Stimulated activated CD4-positive, alpha-beta T cell treated with anti-CD3 and anti-CD28 coated beads, TNF-alpha, amount 100 ng/mL, for 24 hours (primary cell): ENCODE measurements at regions not wholly inside any gene's neighbourhood (a gene's known extent, or its start where the extent isn't known, plus 50 kb on each side); places are given as distances from the start of the nearest gene placed in this dataset.

Source experiments
- DNase-seq, 3 experiments: peaks; one replicate each; pipeline ENCODE4 v3.0.0-alpha.2; 2020; ENCODE audit warnings: low read depth in 3 of 3

DNA sequence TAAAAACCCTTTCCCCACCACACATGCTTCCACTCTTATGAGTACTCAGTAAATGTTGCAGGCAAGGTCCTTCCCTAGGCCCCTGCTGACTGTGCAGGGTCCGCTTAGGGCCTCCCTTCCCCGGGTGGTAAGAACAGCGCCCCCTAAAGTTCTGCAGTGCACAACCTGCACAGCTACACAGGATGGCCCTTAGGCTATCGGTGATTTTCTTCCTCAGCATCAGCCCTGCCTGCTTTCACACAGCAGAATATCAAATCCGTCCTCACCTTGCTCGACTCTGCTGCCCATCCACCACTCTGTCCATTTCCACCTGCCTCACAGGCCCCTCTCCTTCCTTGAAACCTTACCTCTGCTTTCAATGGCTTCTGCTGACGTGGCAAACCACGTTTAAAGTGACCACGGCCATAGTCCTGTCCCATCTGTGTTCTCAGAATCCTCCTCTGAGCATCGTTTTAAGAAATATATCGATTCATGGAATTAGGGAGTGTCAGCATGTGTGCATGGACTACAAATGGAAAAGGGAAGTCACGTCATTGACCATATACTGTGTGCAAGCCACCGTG, 51.4 kb upstream of the TMEM132E start:
- DNase-seq = no peak

DNA sequence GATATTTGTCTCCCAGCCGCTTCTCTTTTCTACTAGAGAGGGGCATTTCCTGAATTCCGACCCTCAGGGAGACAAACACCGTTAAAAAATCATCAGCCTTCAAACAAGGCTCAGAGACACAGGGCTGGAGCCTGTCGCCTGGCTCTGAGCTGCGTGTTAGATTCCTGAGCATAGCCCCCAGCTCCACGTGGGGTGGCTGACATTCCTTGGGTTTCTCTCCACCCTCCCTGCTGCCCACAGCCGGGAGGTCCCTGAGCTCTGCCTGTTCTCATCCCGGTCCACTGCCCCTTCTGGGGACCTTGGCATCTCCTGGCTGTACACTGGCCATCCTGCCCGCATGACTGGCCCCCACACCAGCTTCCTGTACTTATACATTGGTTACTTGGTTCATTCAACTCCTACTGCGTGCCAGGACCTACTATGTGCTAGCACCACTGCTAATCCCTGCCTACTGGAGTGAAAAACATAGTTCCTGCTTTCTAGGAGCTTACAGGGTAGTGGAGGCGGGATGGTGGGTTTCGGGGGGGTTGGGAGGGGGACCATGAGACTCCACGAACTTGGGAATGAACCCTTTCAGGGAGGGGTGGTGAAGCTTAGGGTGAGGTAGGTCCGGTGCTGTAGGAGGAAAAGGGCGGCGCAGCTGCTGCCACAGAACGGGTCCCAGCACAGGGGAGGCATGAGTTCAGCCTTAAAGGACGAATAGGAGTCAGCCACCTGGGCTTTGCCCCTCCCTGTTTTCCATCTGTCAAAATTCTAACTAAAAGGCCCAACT, 52.1 kb upstream of the TMEM132E start:
- no peak for DNase-seq

DNA sequence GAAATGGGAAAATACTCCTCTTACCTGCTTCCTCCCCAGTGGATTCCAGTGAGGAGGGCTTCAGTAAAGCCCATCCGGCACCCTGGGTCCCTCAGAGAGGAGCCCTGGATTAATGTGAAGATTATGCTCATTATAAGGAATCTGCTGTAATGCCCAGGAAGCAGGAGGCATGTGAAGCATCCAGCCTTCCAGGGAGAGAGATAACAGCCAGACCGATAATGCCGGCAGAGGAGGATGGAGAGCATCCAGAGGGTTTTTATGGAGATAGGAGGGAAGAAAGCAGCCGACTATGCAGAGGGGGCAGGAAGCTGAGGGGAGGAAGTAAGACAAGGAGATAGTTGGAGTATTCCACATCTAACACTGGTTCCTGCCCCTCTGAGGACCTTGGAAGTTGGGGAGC, 53.7 kb upstream of the TMEM132E start:
- no peak for DNase-seq

DNA sequence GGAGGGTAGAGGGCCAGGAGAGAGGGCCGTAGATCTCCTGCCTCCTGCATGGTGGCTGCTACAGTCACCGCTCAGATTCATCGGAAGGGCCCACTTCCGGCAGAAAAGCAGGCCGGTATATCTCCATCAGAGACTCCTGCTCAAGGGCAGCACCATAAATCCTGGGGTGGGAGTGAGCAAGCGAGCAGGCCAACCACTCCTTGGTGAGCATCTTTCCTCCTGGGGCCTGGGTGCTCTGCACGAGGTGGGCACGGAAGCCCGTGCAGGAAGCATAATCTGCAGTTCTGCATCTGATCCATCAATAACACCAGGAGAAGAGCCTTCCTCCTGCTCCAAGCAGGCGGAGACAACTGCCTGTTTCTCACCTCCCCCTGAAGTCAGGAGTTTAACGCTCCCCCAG, 57.4 kb upstream of the TMEM132E start:
- DNase-seq = no peak

DNA sequence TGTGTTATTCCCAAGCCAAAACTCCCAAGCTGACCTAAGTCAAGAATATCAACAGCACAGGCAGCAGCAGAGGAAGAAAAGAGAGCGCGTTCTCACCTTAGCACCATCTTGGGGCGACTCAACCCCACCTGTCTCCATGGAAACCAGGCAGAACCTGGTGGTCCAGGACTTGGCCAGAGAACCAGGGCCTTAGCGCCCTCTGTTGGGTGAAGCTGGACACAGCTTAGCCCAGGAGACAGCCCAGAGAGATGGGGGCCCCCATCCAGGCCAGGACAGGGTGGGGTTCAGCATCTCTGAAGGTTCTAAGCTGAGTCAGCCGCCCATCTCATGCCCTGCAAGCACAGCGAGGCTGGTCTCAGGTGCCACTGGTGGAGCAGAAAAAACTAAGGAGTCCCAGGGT, 60.1 kb upstream of the TMEM132E start:
- peak in 1 of 3 experiments; percentile 14 for DNase-seq

DNA sequence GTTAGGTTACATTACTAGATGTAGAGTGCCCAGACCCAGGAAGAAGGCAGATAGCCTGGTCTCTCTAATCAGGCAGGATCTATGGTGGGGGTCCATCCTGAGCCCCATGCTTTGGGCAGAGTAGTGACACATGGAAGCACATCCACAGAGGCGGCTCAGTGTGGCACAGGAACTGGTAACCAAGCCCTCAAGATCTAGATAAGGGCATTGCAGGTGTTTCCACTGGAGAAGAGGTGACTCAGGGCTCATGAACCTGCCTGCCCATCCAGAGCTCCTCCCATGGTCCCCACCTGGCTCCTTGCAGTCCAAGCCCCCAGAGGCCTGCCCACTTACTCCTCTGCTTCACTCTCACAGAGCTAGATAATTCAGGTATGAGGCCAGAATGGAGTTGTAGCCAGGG, 62.0 kb upstream of the TMEM132E start:
- no peak for DNase-seq

DNA sequence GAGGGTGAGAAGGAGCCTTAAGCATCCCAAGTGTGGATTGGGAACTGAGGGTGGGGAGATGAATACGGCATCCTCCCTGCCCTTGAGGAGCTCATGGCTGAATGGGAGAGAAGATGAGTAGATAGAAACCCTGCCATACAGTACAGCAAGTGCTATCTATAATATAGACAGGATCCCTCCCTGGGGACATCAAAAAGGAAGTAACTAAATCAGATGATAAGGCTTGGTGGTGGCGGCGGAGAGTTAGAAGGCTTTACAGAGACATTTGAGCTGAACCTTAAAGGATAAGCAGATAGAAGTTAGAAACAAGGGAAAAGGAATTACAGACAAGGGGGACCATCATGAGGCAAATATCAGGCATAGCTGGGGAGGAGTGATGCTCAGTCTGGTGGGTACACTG, 67.5 kb upstream of the TMEM132E start:
- no peak for DNase-seq

DNA sequence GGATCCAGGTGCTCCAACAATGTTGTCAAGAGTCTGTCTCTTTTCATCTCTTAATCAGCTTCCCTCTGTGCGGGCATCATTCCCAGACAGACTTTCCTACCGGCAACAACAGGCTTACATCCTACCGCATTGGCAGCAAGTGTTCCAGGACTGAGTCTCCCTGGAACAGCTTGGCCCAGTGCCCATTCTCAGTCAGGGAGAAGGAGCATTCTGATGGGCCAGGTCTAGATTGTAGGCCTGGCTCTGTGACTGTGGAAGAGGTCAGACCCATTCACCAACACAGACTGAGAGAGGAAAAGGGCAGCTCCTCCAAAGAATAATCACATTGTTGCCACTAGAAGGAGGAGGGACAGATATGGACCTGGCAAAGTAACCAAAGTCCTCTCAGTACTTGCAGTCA, 68.1 kb upstream of the TMEM132E start:
- DNase-seq = no peak

DNA sequence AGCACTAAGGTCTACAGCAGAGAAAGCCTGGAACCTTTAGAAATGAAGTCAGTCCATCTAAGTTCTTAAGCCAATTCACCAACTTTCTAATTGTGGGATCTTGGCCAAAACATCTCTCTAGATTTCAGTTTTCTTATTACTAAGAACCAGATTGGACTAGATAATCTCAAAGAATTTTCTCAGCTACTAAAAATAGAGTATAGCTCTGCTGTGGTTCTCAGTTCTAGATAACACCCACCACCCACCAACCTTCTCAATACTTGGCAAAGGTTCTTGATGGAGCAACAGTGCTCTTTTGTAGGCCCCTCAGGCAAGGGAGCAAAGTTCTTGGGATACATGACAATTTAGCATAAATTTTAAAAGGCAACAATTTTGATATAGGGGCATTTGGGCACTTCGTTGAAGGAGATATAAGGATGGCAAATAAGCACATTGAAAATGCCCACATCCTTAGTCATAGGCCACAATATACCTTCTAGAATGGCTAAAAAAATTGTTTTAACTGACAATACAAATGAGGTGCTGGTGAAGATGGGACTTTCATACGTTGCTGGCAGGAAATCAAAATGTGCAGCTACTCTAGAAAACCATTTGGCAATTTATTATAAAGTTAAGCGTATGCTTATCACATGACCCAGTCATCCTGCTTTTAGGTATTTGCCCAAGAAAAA, 74.4 kb upstream of the TMEM132E start:
- DNase-seq = no peak

DNA sequence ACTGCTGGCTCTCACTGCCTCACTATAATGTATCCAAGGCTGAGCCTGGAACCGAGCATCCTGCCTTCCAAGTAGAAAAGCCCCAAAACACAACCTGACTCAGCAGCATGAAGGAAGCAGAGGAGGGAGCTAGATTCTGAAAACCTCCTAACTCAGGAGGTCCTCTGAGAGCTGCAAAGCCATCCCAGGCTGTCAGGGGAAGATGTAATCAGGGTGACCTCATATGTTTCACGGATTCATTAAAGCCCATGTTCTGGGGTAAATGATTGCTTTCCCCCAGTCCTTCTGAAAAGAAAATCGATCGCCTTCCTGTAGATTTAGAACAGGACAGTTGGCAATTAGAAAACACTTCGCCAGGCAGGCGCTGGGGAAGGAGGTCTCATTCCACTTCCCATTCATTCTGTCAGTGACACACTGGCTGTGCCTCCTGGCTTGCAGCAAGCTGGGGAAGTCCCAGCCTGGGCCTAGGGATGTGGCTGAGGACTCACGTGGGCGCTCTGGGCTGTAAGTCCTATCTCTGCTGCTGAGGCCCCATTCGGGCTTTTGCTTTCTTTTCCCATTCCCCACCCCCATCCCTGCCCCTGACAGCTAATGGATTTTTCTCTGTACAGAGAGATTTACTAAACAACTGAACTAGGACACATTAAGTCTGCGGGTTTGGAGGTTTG, 75.7 kb upstream of the TMEM132E start:
- DNase-seq = peak in 1 of 3 experiments; percentile 3

DNA sequence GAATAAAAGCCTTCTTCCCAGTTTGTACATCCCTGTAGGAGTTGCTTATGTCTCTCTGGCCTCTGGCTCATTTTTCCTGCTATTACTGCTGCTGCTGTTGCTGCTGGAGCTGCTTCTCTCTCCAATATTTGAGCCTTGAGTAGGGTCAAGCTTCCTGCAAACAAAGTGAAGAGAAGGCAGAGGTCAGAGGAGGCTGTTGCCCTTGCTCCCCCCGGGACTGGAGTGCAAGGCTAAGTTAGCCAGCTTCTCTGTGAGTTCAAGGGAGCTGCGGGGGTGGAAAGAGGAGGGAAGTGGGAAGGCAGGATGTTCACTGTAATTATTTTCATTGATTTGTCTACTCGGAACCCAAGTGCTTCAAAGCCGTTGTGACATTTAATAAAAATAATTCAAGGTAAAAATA, 77.0 kb upstream of the TMEM132E start:
- DNase-seq = no peak

DNA sequence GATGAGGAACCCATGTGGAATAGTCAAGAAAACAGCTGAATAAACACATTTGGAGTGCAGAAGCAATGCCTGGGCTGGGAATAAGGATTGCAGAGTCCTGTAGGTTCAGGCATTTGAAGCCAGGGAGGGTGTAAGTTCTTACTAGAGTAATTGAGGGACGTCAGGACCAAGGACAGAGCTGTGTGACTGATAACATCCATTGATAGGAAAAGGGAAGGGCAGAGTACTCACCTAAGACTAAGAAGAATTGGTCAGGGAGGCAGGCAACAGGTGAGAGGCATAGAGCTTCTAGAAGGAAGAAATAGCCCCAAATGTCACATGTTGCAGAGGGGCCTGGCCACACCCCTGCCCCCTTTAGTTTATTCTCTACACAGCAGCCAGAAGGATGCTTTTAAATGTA, 79.8 kb upstream of the TMEM132E start:
- no peak for DNase-seq

DNA sequence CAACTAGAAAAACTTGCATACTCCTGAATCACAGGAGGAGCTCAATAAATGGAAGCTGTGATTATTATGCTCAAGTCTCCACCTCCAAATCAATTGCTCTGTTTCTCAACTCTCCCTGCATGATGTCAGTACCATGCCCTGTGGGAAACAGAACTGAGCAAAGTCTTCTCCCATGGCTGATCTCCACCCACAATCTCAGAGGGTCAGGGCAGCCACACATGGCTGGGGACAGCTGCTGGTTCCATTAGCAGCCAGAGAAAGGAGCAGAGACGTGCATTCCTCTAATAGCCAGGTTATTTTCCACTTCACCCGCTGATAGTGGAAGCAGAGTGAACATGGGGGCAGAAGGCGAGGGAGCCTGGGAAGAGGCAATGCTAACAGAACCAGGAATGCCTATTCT, 85.5 kb upstream of the TMEM132E start:
- no peak for DNase-seq

DNA sequence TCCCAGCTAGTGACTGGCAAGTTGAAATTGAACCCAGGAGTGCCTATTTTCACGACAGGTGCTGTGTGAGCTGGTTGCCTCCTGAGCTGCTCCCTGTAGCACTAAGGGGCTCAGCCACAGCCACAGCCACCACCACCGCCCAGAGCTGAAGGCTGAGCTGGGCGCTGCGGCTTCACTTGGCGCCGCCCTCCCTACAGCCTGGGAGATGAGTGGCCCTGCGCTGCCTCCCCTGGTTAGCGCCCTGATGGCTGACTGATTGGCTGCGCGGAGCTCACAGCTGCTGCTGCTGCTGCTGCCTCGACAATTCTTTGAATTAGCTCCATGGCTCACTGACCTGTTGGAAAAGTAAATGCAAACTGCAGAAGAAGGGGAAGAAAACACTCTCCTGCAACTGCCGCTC, 91.8 kb upstream of the TMEM132E start:
- DNase-seq = no peak

DNA sequence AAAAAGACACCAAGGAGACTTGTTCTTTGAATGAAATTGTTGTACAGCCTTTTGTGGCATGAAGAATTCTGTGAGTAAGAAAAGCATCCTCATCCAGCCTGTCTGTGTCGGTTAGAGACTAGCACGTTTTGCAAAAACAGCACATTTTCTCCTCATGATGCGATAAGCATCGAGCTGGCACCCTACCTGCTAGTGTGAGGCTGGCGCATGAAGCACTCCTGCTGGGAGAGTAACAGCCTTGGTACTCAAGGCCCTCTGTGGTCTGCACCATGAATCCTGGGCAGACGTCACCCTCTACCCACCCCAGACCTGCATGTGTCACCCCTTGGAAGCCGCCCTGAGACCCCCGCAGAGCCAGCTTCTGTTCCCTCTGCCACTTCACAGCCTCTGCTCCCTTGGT, 92.6 kb upstream of the TMEM132E start:
- DNase-seq = no peak

DNA sequence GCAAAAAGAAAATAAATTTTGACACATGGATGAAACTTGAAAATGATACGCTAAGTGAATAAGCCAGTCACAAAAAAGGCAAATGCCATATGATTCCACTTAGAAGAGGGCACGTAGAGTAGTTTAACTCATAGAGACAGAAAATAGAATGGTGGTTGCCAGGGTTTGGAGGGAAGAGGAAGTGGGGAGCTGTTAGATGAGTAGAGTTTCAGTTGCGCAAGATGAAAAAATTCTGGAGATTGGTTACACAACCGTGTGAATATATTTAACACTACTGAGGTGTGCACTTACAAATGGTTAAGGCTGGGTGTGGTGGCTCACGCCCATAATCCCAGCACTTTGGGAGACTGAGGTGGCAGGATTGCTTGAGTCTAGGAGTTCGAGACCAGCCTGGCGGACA, 93.4 kb upstream of the TMEM132E start:
- no peak for DNase-seq

DNA sequence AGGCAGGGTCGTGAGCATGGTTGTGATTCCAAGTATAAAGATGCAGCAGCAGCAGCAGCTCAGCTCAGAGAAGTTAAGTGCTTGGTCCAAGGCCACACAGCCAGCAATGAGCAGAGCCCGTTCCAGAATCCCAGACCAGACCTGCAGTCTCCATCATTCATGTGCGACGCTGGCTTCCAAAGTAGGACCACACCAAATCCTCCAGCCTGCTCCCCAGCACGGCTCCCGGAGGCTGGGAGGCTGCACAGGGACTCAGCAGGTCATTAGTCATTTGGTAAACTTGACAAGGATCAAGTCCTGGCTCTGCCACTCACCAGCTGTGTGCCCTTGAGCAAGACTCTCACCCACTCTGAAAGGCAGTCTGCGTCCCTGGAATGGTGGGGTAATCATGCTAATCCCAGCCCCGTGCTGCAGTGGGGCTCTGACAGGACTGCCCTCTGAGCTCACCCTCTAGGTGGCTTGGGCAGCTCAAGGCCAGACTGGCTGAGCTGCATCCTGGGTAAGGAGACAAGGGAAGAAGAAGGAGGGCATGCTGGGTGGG, 95.1 kb upstream of the TMEM132E start:
- DNase-seq = no peak

DNA sequence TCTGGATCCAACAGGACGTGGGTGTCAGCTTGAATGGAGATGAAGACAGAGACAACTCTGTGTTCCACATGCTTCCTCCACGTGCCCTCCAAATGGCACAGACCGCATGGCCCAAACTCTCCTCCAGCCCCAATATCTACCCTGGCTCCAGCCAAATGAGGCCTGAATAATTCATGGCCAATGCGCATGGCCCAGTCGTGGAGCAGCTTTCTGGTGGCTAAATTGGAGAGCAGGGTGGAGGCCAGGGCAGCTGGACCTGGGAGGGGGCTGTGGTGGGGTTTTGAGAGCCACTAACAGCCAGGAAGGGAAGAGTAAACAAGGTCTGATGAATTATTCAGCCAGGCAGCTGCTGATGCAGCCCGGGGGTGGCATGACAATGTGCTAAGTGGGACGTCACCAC, 96.7 kb upstream of the TMEM132E start:
- DNase-seq = no peak

DNA sequence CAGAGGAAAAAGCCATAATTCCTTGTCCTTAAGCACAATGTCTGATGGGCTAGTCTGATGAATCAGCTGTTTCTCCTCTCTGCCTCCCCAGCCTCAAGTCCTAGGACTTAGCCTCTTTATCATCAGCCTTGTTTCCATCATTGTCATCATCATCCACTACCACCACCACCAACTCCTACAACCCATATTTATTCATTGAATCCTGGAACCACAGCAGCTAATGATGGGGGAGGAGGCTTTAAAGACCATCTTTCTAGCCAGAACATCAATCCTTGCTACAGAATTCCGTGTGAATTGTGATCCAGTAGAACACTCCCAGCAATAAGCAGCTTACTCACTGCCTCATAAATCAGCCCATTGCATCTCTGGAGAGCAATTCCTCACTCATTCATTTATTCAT, 97.6 kb upstream of the TMEM132E start:
- no peak for DNase-seq

DNA sequence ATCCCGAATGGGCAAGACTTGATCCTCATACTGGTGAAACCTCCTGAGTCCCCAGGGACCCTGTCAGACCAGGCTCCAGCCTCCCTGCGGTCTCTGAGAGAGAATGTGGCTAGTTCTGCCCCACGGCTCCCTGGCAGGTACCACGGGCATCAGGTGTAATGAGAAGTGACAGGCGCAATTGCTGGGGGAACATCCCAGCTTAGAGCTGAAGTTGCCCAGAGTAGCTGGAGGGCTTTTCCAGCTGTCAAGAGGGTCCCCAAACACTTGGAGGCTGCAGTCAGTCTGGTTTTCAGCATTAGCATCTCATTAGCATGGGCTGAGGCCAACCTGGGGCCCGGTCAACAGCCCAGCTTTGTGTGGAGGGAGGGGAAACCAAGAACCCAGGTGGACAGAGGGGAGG, 100.0 kb upstream of the TMEM132E start:
- DNase-seq = no peak

DNA sequence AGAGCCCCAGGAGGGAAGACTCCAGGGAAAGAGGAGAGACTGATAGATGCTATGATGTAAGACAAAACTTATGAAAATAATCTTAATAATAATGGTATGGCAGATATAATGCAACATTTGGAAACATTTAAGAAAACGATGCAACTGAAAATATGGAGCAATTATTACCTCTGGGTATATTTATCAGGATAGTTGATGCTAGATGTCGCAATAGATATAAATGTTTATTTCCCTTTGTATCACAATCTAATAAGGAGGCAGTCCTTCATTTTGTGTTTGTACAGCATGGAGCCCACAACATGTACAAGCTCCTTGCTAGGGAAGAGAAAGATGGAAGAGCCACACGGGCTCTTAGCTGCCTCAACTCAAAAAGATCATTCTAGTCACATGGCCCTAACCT, 101.1 kb upstream of the TMEM132E start:
- no peak for DNase-seq

DNA sequence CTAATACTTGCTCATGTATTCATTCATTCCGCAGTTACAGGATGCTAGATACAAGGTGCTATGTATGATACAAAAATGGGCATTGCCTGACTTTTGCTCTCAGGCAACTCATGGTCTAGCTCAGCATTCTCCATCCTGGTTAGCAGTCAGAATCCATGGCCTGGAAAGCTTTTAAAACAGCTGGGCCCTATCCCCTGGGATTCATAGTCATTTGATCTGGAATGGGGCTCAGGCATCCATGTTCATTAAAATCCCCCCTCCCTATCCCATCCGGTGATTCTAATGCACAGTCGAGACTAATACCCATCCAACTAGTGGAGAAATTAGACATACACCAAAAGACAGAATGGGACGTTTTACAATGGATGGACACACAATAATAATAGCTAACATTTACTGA, 104.1 kb upstream of the TMEM132E start:
- no peak for DNase-seq

DNA sequence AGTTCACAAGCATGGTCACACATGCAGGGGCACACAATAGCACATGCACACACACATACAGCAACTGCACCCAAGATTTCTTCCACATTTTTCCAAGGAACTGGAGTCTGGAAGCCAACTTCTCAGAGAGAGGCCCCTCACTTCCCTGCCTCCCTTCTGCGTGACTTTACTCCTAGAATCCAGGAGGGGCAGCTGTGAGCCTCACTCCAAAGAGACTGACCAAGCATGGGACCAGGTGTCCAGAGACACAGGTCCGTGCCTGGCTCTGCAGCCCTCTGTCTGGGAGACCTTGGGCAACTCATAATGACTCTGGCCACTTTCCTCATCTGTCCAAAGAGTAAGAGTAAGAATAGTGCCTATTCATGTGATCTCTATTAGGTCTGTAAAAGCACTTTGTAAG, 104.7 kb upstream of the TMEM132E start:
- no peak for DNase-seq
